Endothelial cell of umbilical vein (primary cell): ENCODE measurements at regions not wholly inside any gene's neighbourhood (a gene's known extent, or its start where the extent isn't known, plus 50 kb on each side); places are given as distances from the start of the nearest gene placed in this dataset.

Experiments
- BruUV-seq: library from RNA; stranded (reverse); fragments of 400-500 nt; replicated peaks from 2 replicates; lab custom pipeline; 2021; lab: Mats Ljungman, UMichigan
- CTCF ChIA-PET: fragments of 300-600, 350-600 bp; sonication (Branson Sonifier 250); formaldehyde crosslinking; loops from one replicate; lab custom pipeline; 2021; ENCODE audit warnings: antibody characterized with exemption, inconsistent platforms; lab: Charles Lee
- POLR2A ChIA-PET: fragments of 300-600, 350-600 bp; sonication (Branson Sonifier 250); formaldehyde crosslinking; loops from one replicate; lab custom pipeline; 2021; ENCODE audit warnings: antibody characterized with exemption, inconsistent platforms; lab: Charles Lee
- DNase-seq: peaks from one replicate; pipeline ENCODE4 v3.0.0-alpha.2; 2011; ENCODE audit warnings: low read depth, low spot score
- FAIRE-seq: peaks from 2 replicates; lab custom pipeline; 2011; peaks lifted over from hg19 to GRCh38; lab: Jason Lieb, UNC
- H2AFZ ChIP-seq: 2 replicates; pipeline ENCODE4 v1.6.0; 2012; ENCODE audit warnings: low read depth, low read length, control low read depth, inconsistent platforms
- H3K27ac ChIP-seq: 2 replicates; pipeline ENCODE4 v1.5.1; 2011; ENCODE audit warnings: low read depth, mild to moderate bottlenecking, control low read depth, low read length, moderate library complexity; ENCODE audit not compliant: insufficient read depth
- H3K27me3 ChIP-seq, 2 experiments: 2 replicates each; pipeline versions ENCODE4 v1.6.0 to v1.6.1; 2011; ENCODE audit warnings: low read length in 2 of 2, mixed read lengths in 1 of 2; ENCODE audit not compliant: control insufficient read depth in 2 of 2, insufficient read depth in 2 of 2
- H3K36me3 ChIP-seq, 2 experiments: 2 replicates in 1 of 2; 3 replicates in 1 of 2; pipeline ENCODE4 v1.5.1; 2011; ENCODE audit warnings: low read length in 2 of 2, mild to moderate bottlenecking in 1 of 2, moderate library complexity in 1 of 2; ENCODE audit not compliant: control insufficient read depth in 2 of 2, insufficient read depth in 2 of 2; ENCODE audit errors: extremely low read depth in 1 of 2
- H3K4me1 ChIP-seq: 3 replicates; pipeline ENCODE4 v1.5.1; 2011; ENCODE audit warnings: mild to moderate bottlenecking, low read length; ENCODE audit not compliant: control insufficient read depth, insufficient read depth; ENCODE audit errors: extremely low read depth
- H3K4me2 ChIP-seq: 2 replicates; pipeline ENCODE4 v1.6.1; 2011; ENCODE audit warnings: low read length, control low read depth, mixed read lengths; ENCODE audit not compliant: insufficient read depth
- H3K4me3 ChIP-seq, 3 experiments: fragments of 200-600 bp in 1 of 3; sonication (generic), shearing (Covaris generic) in 1 of 3; replicated peaks in 1 of 3; 2 replicates each; pipeline ENCODE4 v1.5.1; 2011 to 2016; ENCODE audit warnings: control low read depth in 3 of 3, low read length in 3 of 3, mild to moderate bottlenecking in 2 of 3, inconsistent platforms in 1 of 3, low read depth in 1 of 3, moderate library complexity in 1 of 3; ENCODE audit not compliant: insufficient read depth in 1 of 3
- H3K79me2 ChIP-seq: 2 replicates; pipeline ENCODE4 v1.6.0; 2012; ENCODE audit warnings: low read length, inconsistent platforms; ENCODE audit not compliant: control insufficient read depth, insufficient read depth
- H3K9ac ChIP-seq: replicated peaks from 2 replicates; pipeline ENCODE3; 2011; ENCODE audit warnings: low read length, control low read depth; ENCODE audit not compliant: insufficient read depth; ENCODE audit errors: extremely low read depth
- H3K9me1 ChIP-seq: replicated peaks from 3 replicates; pipeline ENCODE4 v1.6.0; 2011; ENCODE audit warnings: mild to moderate bottlenecking, low read length; ENCODE audit not compliant: control insufficient read depth, insufficient read depth; ENCODE audit errors: extremely low read depth
- H3K9me3 ChIP-seq: replicated peaks from 2 replicates; pipeline ENCODE4 v1.5.1; 2012; ENCODE audit warnings: low read length, inconsistent platforms; ENCODE audit not compliant: control insufficient read depth, insufficient read depth
- H4K20me1 ChIP-seq: replicated peaks from 2 replicates; pipeline ENCODE3; 2011; ENCODE audit warnings: mild to moderate bottlenecking, low read length; ENCODE audit not compliant: control insufficient read depth, insufficient read depth; ENCODE audit errors: extremely low read depth
- EZH2 ChIP-seq: IDR thresholded peaks from 2 replicates; pipeline ENCODE4 v1.6.1; 2012; ENCODE audit warnings: borderline replicate concordance, low read depth, mild to moderate bottlenecking, moderate library complexity, low read length, inconsistent platforms; ENCODE audit not compliant: severe bottlenecking
- FOS ChIP-seq: IDR thresholded peaks from 2 replicates; pipeline ENCODE4 v1.6.1; 2011; ENCODE audit warnings: mild to moderate bottlenecking, low read length, moderate library complexity, borderline replicate concordance; ENCODE audit not compliant: insufficient read depth
- GATA2 ChIP-seq: IDR thresholded peaks from 2 replicates; pipeline ENCODE4 v1.7.0; 2011; ENCODE audit warnings: low read depth, mild to moderate bottlenecking, moderate library complexity, mixed read lengths, low read length; ENCODE audit not compliant: insufficient read length, insufficient read depth
- JUN ChIP-seq: IDR thresholded peaks from 2 replicates; pipeline ENCODE4 v1.6.1; 2011; ENCODE audit warnings: borderline replicate concordance, low read depth; ENCODE audit not compliant: insufficient read length, insufficient read depth
- MYC ChIP-seq: IDR thresholded peaks from one replicate; pipeline ENCODE4 v1.6.1; 2011; ENCODE audit warnings: mild to moderate bottlenecking, low read depth, low read length
- POLR2A ChIP-seq: IDR thresholded peaks from 2 replicates; pipeline ENCODE4 v1.6.1; 2012; ENCODE audit warnings: low read depth, mild to moderate bottlenecking, control low read depth, low read length
- POLR2AphosphoS5 ChIP-seq: IDR thresholded peaks from 2 replicates; pipeline ENCODE4 v1.6.1; 2012; ENCODE audit warnings: low read depth, mild to moderate bottlenecking, control low read depth, low read length, moderate library complexity; ENCODE audit not compliant: insufficient read depth
- dilution Hi-C: fragments of 300-500 bp; cut with MboI; formaldehyde crosslinking; loops from one replicate; pipeline ENCODE4 v1.15.0; 2019; ENCODE audit warnings: low sequenced_read_pairs; ENCODE audit not compliant: extremely low pct_ligation_motif_present
- intact Hi-C: fragments of 100-400 bp; cut with micrococcal nuclease; formaldehyde crosslinking; loops from one replicate; pipeline ENCODE4 v1.10.0; 2022
- TF ChIP-seq, protein P1 (sequence below): IDR thresholded peaks from 2 replicates; pipeline ENCODE4 v1.6.1; 2011; ENCODE audit not compliant: insufficient read depth, insufficient read length
- TF ChIP-seq, protein P2 (sequence below), 2 donors: IDR thresholded peaks; 1 replicate in 1 of 2; 2 replicates in 1 of 2; pipeline ENCODE4 v1.5.1; 2011; ENCODE audit warnings: low read length in 2 of 2, mild to moderate bottlenecking in 2 of 2, moderate library complexity in 2 of 2, control low read depth in 1 of 2, inconsistent platforms in 1 of 2, low read depth in 1 of 2; ENCODE audit not compliant: insufficient read depth in 1 of 2; ENCODE audit errors: extremely low read depth in 1 of 2

DNA sequence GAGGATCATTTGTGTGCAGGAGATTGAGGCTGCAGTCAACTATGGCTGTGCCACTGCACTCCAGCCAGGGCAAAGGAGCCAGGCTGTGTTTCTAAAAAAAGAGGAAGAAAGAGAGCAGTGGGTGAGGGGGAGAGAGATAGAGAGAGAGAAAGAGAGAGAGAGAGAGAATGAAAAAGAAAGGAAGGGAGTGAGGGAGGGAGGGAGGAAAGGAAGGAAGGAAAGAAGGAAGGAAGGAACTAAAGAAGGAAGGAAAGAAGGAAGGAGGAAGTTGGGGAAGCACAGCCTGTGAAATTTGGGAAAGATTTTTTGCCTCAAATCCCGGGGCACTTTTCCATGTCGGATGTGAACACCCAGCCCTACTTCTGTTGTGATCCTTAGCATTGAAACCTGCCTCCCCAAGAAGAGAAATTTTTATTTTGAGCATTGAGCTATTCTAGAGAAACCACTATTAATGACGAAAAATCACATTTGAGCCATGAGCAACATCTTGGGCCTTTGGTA, 57.8 kb downstream of the FOXA2 start:
- no TSS peak for BruUV-seq
- ChIA-PET CTCF (no interaction called here), POLR2A (no interaction called here)
- no peaks in the 10 kb centered on the region for H3K4me1 ChIP-seq
- no peak overlapping the region for H3K9ac ChIP-seq
- no peak overlapping the region for H3K27ac ChIP-seq
- no peaks in the 10 kb centered on the region for H3K9me1 ChIP-seq
- H3K27me3 ChIP-seq: peaks cover 0 to 4% of the 10 kb centered on the region in 2 experiments
- DNase-seq (no peak), FAIRE-seq (no peak)
- H3K79me2 ChIP-seq: no peaks in the 10 kb centered on the region
- dilution Hi-C loops: no loop called here
- no peak overlapping the region for H3K4me2 ChIP-seq
- no peak overlapping the region for H2AFZ ChIP-seq
- H3K36me3 ChIP-seq: no peaks in the 10 kb centered on the region
- no peaks in the 10 kb centered on the region for H4K20me1 ChIP-seq
- intact Hi-C loops: no loop called here
- TF ChIP-seq GATA2 (no peak), POLR2AphosphoS5 (no peak), MYC (no peak), FOS (no peak)
- TF ChIP-seq, protein P1, sequence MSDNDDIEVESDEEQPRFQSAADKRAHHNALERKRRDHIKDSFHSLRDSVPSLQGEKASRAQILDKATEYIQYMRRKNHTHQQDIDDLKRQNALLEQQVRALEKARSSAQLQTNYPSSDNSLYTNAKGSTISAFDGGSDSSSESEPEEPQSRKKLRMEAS: no peak
- no peaks in the 10 kb centered on the region for H3K9me3 ChIP-seq
- H3K4me3 ChIP-seq: no peak overlapping the region

GRCh38 chr20:22525821-22526220, 58.6 kb downstream of the FOXA2 start:
- H3K27ac ChIP-seq: no peak overlapping the region
- no peak overlapping the region for H3K9ac ChIP-seq
- TF ChIP-seq GATA2 (no peak), FOS (no peak), JUN (no peak), EZH2 (no peak), MYC (no peak), POLR2A (no peak), POLR2AphosphoS5 (no peak)
- TF ChIP-seq, protein P1: no peak
- TF ChIP-seq, protein P2, sequence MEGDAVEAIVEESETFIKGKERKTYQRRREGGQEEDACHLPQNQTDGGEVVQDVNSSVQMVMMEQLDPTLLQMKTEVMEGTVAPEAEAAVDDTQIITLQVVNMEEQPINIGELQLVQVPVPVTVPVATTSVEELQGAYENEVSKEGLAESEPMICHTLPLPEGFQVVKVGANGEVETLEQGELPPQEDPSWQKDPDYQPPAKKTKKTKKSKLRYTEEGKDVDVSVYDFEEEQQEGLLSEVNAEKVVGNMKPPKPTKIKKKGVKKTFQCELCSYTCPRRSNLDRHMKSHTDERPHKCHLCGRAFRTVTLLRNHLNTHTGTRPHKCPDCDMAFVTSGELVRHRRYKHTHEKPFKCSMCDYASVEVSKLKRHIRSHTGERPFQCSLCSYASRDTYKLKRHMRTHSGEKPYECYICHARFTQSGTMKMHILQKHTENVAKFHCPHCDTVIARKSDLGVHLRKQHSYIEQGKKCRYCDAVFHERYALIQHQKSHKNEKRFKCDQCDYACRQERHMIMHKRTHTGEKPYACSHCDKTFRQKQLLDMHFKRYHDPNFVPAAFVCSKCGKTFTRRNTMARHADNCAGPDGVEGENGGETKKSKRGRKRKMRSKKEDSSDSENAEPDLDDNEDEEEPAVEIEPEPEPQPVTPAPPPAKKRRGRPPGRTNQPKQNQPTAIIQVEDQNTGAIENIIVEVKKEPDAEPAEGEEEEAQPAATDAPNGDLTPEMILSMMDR (IDR thresholded peaks at IDR 0.05; ENCODE audit: extremely low read depth in 1 of 2, insufficient read depth in 1 of 2, low read depth in 1 of 2, low read length in 2 of 2): no peak
- no peaks in the 10 kb centered on the region for H3K9me1 ChIP-seq
- H4K20me1 ChIP-seq: no peaks in the 10 kb centered on the region
- peaks cover 0 to 4% of the 10 kb centered on the region in 2 experiments for H3K27me3 ChIP-seq
- no peak overlapping the region for H2AFZ ChIP-seq
- H3K4me3 ChIP-seq: no peak overlapping the region
- BruUV-seq: no TSS peak
- FAIRE-seq (no peak), DNase-seq (no peak)
- intact Hi-C loops (no loop called here), dilution Hi-C loops (no loop called here)
- POLR2A ChIA-PET: no interaction called here
- H3K9me3 ChIP-seq: no peaks in the 10 kb centered on the region
- no peak overlapping the region for H3K4me2 ChIP-seq
- H3K79me2 ChIP-seq: no peaks in the 10 kb centered on the region
- H3K4me1 ChIP-seq: no peaks in the 10 kb centered on the region
- H3K36me3 ChIP-seq: no peaks in the 10 kb centered on the region
- CTCF ChIA-PET: no interaction called here
